ENCODE measurements at regions not wholly inside any gene's neighbourhood (a gene's known extent, or its start where the extent isn't known, plus 50 kb on each side); places are given as distances from the start of the nearest gene placed in this dataset.
"Not testable (repeated sequence)": the region's sequence is repeated elsewhere in the genome, so short reads cannot be mapped to it uniquely, and the experiment has no call there.

GRCh38 chr10:122780391-122780790 is 65.3 kb downstream of the CUZD1 start:
- CTCF ChIA-PET = no interaction called here
- H3K27me3 Mint-ChIP-seq = peaks cover 6% of the 10 kb centered on the region
- no peak overlapping the region for H3K4me3 Mint-ChIP-seq
- DNase-seq (no peak), ATAC-seq (no peak)
- no peaks in the 10 kb centered on the region for H3K4me1 Mint-ChIP-seq (ENCODE audit: low read depth)
- no peak for TF ChIP-seq CTCF (IDR thresholded peaks at IDR 0.05)
- no peak overlapping the region for H3K27ac Mint-ChIP-seq
- POLR2A ChIA-PET = no interaction called here
- H3K36me3 Mint-ChIP-seq (ENCODE audit: low read depth) = no peaks in the 10 kb centered on the region
- intact Hi-C loops (cut with micrococcal nuclease) = no loop called here
- no peaks in the 10 kb centered on the region for H3K9me3 Mint-ChIP-seq

GRCh38 chr10:122779924-122780323 is 65.7 kb downstream of the CUZD1 start:
- DNase-seq (no peak), ATAC-seq (no peak)
- peaks cover 8% of the 10 kb centered on the region for H3K27me3 Mint-ChIP-seq
- TF ChIP-seq CTCF (IDR thresholded peaks at IDR 0.05) = no peak
- no peak overlapping the region for H3K4me3 Mint-ChIP-seq
- H3K27ac Mint-ChIP-seq = no peak overlapping the region
- intact Hi-C loops (cut with micrococcal nuclease) = no loop called here
- no peaks in the 10 kb centered on the region for H3K9me3 Mint-ChIP-seq
- ChIA-PET CTCF (interaction anchor here (0.6 kb wide), 1 partner anchor 214 kb away, joined by 3 read pairs; no protein-coding TSS in a partner anchor), POLR2A (no interaction called here)
- no peaks in the 10 kb centered on the region for H3K4me1 Mint-ChIP-seq (ENCODE audit: low read depth)
- no peaks in the 10 kb centered on the region for H3K36me3 Mint-ChIP-seq (ENCODE audit: low read depth)

GRCh38 chr10:122777515-122778059 is 68.1 kb downstream of the CUZD1 start:
- Mint-ChIP-seq H3K27me3 (peaks cover 13% of the 10 kb centered on the region), H3K36me3 (ENCODE audit: low read depth) (no peaks in the 10 kb centered on the region), H3K9me3 (no peaks in the 10 kb centered on the region), H3K4me1 (ENCODE audit: low read depth) (no peaks in the 10 kb centered on the region), H3K4me3 (no peak overlapping the region), H3K27ac (no peak overlapping the region)
- TF ChIP-seq CTCF (IDR thresholded peaks at IDR 0.05) = no peak
- POLR2A ChIA-PET = no interaction called here
- DNase-seq (no peak), ATAC-seq (no peak)
- CTCF ChIA-PET = no interaction called here
- intact Hi-C loops (cut with micrococcal nuclease) = no loop called here

- ATAC-seq (no peak), DNase-seq (no peak)
- POLR2A ChIA-PET = no interaction called here
- Mint-ChIP-seq H3K4me1 (ENCODE audit: low read depth) (no peaks in the 10 kb centered on the region), H3K4me3 (no peak overlapping the region), H3K9me3 (no peaks in the 10 kb centered on the region), H3K27ac (no peak overlapping the region), H3K27me3 (peaks cover 13% of the 10 kb centered on the region), H3K36me3 (ENCODE audit: low read depth) (no peaks in the 10 kb centered on the region)
- CTCF ChIA-PET = no interaction called here
- intact Hi-C loops (cut with micrococcal nuclease) = no loop called here
- TF ChIP-seq CTCF (IDR thresholded peaks at IDR 0.05) = no peak
Observed at GRCh38 chr10:122774231-122774630, 71.4 kb downstream of the CUZD1 start.

GRCh38 chr10:122771404-122771803 is 71.8 kb upstream of the C10orf120 start:
- ATAC-seq; H3K9me3 Mint-ChIP-seq; H3K27ac Mint-ChIP-seq; H3K4me3 Mint-ChIP-seq; CTCF ChIA-PET; intact Hi-C loops (cut with micrococcal nuclease); H3K4me1 Mint-ChIP-seq (ENCODE audit: low read depth); H3K36me3 Mint-ChIP-seq (ENCODE audit: low read depth); DNase-seq; POLR2A ChIA-PET: not testable (repeated sequence)
- H3K27me3 Mint-ChIP-seq = peaks cover 15% of the 10 kb centered on the region

- no peak overlapping the region for H3K27ac Mint-ChIP-seq
- H3K4me1 Mint-ChIP-seq (ENCODE audit: low read depth) = no peaks in the 10 kb centered on the region
- no peak for TF ChIP-seq CTCF (IDR thresholded peaks at IDR 0.05)
- CTCF ChIA-PET = no interaction called here
- H3K27me3 Mint-ChIP-seq = peaks cover 9% of the 10 kb centered on the region
- DNase-seq (no peak), ATAC-seq (no peak)
- H3K36me3 Mint-ChIP-seq (ENCODE audit: low read depth) = no peaks in the 10 kb centered on the region
- intact Hi-C loops (cut with micrococcal nuclease) = no loop called here
- peaks cover under 1% of the 10 kb centered on the region for H3K9me3 Mint-ChIP-seq
- POLR2A ChIA-PET = no interaction called here
- H3K4me3 Mint-ChIP-seq = no peak overlapping the region
Observed at GRCh38 chr10:122768389-122768745, 68.7 kb upstream of the C10orf120 start.

Measured in activated CD8-positive, alpha-beta T cell treated with anti-CD3 and anti-CD28 coated beads for 36 hours (primary cell).